C4-2B (cell line): ENCODE measurements at regions not wholly inside any gene's neighbourhood (a gene's known extent, or its start where the extent isn't known, plus 50 kb on each side); places are given as distances from the start of the nearest gene placed in this dataset.

Experiments
- ZFX ChIP-seq: fragments of 450-650 bp; IDR thresholded peaks from 2 replicates; pipeline ENCODE4 v1.6.1; 2017
- TF ChIP-seq, protein P1 (sequence below): fragments of 450-650 bp; conservative IDR thresholded peaks from 2 replicates; pipeline ENCODE4 v1.5.1; 2017; ENCODE audit warnings: mild to moderate bottlenecking

DNA sequence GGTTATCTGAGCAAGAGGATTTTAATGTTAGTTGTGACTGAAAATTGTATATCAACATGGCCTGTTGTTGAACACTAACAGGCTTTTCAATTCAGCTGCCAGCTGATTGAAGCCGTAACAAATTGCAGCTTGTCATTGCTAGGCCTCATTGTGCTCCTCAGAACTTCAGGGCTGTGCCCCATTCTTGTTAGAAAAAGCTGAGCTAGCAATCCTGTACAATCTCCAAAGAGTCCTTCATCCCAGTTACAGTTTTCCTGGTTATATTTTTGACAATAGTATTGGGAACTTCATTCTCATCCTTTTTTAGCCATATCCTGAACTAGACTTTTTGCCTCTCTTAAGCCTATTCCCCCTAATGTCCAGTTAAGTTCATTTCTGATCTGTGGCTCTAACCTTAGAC lies 564.1 kb upstream of the ATXN7L3B start:
- TF ChIP-seq, protein P1, sequence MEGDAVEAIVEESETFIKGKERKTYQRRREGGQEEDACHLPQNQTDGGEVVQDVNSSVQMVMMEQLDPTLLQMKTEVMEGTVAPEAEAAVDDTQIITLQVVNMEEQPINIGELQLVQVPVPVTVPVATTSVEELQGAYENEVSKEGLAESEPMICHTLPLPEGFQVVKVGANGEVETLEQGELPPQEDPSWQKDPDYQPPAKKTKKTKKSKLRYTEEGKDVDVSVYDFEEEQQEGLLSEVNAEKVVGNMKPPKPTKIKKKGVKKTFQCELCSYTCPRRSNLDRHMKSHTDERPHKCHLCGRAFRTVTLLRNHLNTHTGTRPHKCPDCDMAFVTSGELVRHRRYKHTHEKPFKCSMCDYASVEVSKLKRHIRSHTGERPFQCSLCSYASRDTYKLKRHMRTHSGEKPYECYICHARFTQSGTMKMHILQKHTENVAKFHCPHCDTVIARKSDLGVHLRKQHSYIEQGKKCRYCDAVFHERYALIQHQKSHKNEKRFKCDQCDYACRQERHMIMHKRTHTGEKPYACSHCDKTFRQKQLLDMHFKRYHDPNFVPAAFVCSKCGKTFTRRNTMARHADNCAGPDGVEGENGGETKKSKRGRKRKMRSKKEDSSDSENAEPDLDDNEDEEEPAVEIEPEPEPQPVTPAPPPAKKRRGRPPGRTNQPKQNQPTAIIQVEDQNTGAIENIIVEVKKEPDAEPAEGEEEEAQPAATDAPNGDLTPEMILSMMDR = no peak
- no peak for TF ChIP-seq ZFX
